Spleen (tissue), 7 donors: ENCODE measurements at regions not wholly inside any gene's neighbourhood (a gene's known extent, or its start where the extent isn't known, plus 50 kb on each side); places are given as distances from the start of the nearest gene placed in this dataset.
"Not testable (repeated sequence)": the region's sequence is repeated elsewhere in the genome, so short reads cannot be mapped to it uniquely, and the experiment has no call there.

Experiments used
- CTCF ChIP-seq, 11 experiments: fragments of 200-600 bp in 7 of 11; fragments of 450-650 bp in 4 of 11; sonication (generic) in 4 of 11; IDR thresholded peaks in 8 of 11; conservative IDR thresholded peaks in 3 of 11; 1 replicate in 7 of 11; 2 replicates in 4 of 11; pipeline versions ENCODE4 v1.4.0 to v1.8.0; 2016 to 2021; ENCODE audit warnings: antibody characterized with exemption in 11 of 11, inconsistent platforms in 4 of 11, mild to moderate bottlenecking in 1 of 11
- POLR2A ChIP-seq, 3 donors: fragments of 450-650 bp; IDR thresholded peaks; one replicate each; pipeline ENCODE4 v1.5.1; 2017; ENCODE audit warnings: antibody characterized with exemption in 3 of 3, mild to moderate bottlenecking in 1 of 3
- donor health status: DM: no; HTN: no; CAD: no; lungs with moderate emphysema.
- donor health status: DM: no; HTN: no; CAD: no.
- donor health status: DM: no; HTN: no; CAD: no.

GRCh38 chr10:22821921-22822320 lies 105.9 kb upstream of the ARMC3 start:
- TF ChIP-seq CTCF (IDR thresholded peaks at IDR 0.05 in 8 of 11, conservative IDR thresholded peaks at IDR 0.05 in 3 of 11); POLR2A (IDR thresholded peaks at IDR 0.05): not testable (repeated sequence)
